Activated naive CD4-positive, alpha-beta T cell treated with anti-CD3 and anti-CD28 coated beads, Interleukin-2, amount 50 U/mL, for 72 hours (primary cell): ENCODE measurements at regions not wholly inside any gene's neighbourhood (a gene's known extent, or its start where the extent isn't known, plus 50 kb on each side); places are given as distances from the start of the nearest gene placed in this dataset.
"Not testable (repeated sequence)": the region's sequence is repeated elsewhere in the genome, so short reads cannot be mapped to it uniquely, and the experiment has no call there.

Source experiments
- ATAC-seq, 2 donors: fragments of 150-1000 bp; cut with Tn5 transposase; 2 replicates each; pipeline ENCODE4 v1.10.0; 2021; ENCODE audit warnings: mild to moderate bottlenecking in 2 of 2, moderate library complexity in 2 of 2
- DNase-seq, 2 donors: peaks; one replicate each; pipeline ENCODE4 v3.0.0; 2021 to 2022; ENCODE audit warnings: low spot score in 2 of 2
- H3K27ac Mint-ChIP-seq, 2 donors: one replicate each; pipeline ENCODE4 v1.8.0; 2022; ENCODE audit warnings: mild to moderate bottlenecking in 2 of 2, mixed read lengths in 2 of 2
- H3K36me3 Mint-ChIP-seq, 2 donors: one replicate each; pipeline ENCODE4 v1.8.0; 2022; ENCODE audit warnings: mixed read lengths in 2 of 2
- H3K9me3 Mint-ChIP-seq, 2 donors: one replicate each; pipeline ENCODE4 v1.8.0; 2022; ENCODE audit warnings: mixed read lengths in 2 of 2

DNA sequence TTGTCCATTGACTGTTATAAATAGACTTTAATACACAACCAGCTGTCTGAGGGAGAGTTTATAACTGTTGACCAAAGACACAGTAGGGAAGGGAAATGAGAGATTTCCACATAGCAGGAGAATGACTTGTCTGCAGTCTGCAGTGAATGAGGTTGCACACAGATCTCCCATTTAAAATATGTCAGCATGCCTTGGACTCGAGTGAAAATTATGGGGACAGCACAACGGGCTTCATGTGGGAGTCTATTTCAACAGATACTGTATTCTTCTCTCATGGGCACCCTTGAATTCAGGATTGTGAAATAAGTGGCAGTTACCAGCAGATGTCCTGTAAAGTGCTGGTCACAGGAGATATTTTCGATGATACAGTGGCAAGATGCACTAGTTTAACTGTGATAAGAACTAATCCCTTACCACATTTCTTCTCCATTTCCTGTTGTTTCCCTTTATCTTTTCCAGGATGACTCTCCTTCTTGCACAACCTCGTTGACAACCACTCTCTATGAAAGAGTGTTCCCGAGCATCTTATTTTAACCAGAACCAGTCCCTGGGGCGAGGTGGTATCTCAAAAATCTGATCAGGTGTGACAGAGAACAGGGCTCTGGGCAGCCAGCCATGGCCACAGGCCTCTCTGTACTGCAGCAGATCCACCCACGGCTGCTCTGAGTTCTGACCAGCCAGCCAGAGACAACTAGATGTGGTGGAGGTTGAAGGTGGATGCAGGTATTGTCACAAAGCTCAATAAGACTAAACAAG is 51.5 kb upstream of the MAP3K1 start:
- Mint-ChIP-seq H3K27ac (no peak overlapping the region), H3K36me3 (no peaks in the 10 kb centered on the region), H3K9me3 (peaks cover 3 to 5% of the 10 kb centered on the region in 2 donors)
- DNase-seq (no peak), ATAC-seq (no peak)

- Mint-ChIP-seq H3K27ac (no peak overlapping the region), H3K9me3 (peaks cover 3 to 5% of the 10 kb centered on the region in 2 donors), H3K36me3 (no peaks in the 10 kb centered on the region)
- ATAC-seq (no peak), DNase-seq (no peak)
Measured at GRCh38 chr5:56763182-56763581, 52.2 kb upstream of the MAP3K1 start.

DNA sequence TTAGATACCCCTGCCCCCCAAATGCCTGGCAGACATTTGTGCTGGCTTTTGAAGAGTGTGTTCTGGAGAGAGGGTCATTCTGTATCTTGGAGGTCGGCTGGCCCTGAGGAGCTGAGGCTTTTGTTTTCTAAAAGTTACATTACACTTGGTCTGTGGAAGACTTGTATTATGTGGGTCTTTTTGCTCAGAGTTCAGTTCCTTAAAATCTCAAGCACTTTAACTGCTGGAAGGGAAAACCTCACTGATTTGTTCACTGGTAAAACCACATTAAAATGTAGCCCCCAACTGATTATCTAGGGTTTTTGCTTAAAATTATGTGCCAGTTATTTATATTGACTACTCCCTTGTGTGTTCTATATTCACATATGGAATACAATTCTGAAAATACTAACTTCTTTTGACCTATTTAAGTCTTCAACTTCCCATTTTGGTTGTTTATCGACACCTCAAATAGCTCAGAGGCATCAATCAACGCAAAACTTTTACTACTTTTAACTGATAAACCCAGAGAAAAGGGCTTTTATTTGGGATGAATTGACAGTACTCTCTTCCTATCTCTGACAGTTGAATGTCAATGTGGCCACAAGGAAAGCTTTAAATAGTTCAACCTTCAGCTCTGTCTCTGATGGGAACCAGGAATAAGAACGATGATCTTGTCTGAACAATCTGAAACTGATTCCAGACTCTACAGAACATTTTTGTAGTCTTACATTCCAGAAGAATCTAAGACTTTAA is 54.0 kb upstream of the MAP3K1 start:
- no peak for DNase-seq
- H3K36me3 Mint-ChIP-seq = no peaks in the 10 kb centered on the region
- ATAC-seq = no peak
- H3K27ac Mint-ChIP-seq = no peak overlapping the region
- H3K9me3 Mint-ChIP-seq = no peaks in the 10 kb centered on the region

DNA sequence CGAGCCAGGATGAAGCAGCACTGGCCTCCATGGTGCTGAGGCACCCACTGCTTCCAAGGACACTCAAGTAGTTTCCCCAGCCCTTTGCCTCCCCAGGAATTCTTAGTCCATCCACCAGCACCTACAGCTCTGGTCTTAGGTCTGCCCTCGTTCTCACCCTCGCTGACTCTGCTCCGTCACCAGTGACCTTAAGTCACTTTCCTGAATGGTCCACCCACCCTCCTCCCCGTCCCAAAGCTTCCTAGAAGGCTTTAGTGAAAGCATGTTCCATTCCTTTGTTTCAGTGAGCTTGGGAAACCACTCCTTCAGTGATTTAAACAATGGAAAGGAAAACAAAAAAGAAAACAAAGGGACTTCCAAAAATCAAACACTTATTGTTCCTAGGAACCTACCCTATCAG is 54.6 kb upstream of the MAP3K1 start:
- Mint-ChIP-seq H3K27ac (no peak overlapping the region), H3K9me3 (no peaks in the 10 kb centered on the region), H3K36me3 (no peaks in the 10 kb centered on the region)
- ATAC-seq (no peak), DNase-seq (no peak)

DNA sequence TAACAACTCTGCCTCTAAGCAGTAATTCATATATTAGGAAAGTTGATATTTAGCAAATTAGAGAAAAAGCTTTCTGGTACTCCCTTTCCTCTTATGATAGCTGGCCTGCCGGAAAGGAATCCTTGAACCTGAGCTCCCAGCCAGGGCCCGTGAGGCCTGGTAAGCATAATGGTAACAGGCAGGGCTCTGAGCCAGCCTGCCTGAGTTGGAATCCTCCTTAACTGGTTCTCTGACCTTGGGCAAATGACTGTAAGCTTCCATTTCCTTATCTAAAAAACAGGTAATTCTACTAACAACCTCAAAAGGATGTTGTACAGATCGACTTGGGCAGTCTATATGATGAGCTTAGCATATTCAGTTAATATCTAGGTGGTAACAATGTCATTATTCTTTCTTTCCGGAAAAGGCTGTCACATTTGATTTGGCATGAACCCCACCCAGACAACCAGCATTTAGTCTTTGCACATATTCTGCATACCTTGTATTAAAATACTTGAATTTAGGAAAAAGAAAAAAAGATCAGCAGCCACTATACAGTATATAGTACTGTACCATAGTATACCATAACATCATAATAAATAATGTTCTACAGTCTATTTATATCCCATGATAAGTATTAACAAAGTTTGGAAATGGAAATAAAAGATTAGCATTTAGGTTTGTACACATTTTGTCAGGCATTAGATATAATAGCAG is 55.7 kb upstream of the MAP3K1 start:
- no peak for ATAC-seq
- H3K36me3 Mint-ChIP-seq = no peaks in the 10 kb centered on the region

GRCh38 chr5:56757077-56757476 is 58.3 kb upstream of the MAP3K1 start:
- Mint-ChIP-seq H3K27ac (peak overlapping the region in 1 of 2 donors; percentile 93), H3K36me3 (peaks cover 0 to 9% of the 10 kb centered on the region in 2 donors), H3K9me3 (no peaks in the 10 kb centered on the region)
- DNase-seq (no peak), ATAC-seq (no peak)

More for the DNA sequence above, 55.7 kb upstream of the MAP3K1 start:
- no peak for DNase-seq
- Mint-ChIP-seq H3K27ac (no peak overlapping the region), H3K9me3 (no peaks in the 10 kb centered on the region)

DNA sequence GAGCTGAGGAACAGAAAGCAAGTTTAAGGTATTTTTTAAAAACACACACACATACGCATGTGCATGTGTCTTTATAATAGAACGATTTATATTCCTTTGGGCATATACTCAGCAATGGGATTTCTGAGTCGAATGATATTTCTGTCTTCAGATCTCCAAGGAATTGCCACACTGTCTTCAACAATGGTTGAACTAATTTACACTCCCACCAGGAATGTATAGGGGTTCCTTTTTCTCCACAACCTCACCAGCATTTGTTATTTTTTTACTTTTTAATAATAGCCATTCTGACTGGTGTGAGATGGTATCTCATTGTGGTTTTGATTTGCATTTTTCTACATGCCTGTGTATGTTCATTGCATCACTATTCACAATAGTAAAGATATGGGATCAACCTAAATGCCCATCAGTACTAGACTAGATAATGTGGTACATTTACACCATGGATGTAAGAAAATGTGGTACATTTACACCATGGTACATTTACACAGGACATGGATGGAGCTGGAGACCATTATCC is 60.3 kb upstream of the MAP3K1 start:
- DNase-seq = no peak
- Mint-ChIP-seq H3K9me3 (peaks cover 4 to 9% of the 10 kb centered on the region in 2 donors), H3K27ac (no peak overlapping the region), H3K36me3 (peaks cover 0 to 16% of the 10 kb centered on the region in 2 donors)
- no peak for ATAC-seq

- H3K9me3 Mint-ChIP-seq, ATAC-seq, H3K27ac Mint-ChIP-seq, DNase-seq: not testable (repeated sequence)
- H3K36me3 Mint-ChIP-seq = peaks cover 0 to 16% of the 10 kb centered on the region in 2 donors
Measured at GRCh38 chr5:56753588-56753987, 61.8 kb upstream of the MAP3K1 start.

DNA sequence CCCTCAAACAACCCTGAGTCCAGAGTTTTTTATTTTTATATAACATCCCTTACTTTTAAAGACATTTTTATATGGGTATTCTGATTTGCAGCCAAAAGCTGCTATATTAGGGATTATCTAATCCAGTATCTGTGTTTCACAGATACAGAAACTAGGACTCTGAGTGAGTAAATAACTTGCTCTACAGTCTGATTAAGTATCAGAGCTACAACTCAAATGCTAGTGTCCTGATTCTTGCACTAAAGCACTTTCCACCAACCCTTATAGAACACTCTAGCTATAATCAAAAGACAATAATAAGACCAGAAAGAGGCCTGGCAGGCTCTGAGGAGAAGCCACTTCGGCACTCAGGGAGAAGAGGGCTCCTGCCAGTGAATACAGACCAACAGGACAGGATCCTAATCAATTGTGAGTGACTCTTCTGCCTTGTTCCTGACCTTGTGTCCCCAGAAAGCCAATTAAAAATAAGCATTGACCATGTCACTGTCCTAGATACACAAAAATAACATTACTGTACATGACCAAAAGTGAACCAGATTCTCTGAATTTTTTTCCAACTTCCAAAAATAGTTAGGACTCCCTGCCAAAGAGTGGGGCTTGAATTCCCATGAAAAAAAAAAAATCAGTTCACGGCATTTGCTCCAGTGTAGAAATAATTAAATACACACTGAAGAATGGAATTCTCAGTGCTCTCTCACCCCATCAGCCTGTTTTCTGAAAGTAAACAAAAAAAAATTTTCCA is 63.6 kb upstream of the MAP3K1 start:
- H3K9me3 Mint-ChIP-seq = peaks cover 7 to 9% of the 10 kb centered on the region in 2 donors

DNA sequence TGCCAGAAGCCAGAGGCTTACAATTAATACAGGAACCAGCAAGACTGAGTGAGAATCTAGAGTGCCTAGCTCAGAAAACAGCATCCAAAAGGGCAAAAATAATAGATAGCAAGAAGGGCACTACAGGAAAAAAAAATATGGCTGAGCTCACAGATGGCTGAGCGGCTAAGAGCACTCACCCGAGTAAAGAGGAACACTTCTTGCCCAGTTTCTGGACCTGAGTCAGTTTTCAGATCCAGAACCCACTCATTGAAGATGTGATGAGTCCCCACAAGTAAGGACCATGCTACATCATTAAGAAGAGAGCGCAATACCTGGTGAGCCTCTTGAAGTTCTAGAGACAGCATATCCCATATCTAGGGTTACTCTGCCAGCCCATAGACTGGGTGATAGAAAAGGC is 65.5 kb upstream of the MAP3K1 start:
- H3K27ac Mint-ChIP-seq = no peak overlapping the region
- no peak for ATAC-seq
- peaks cover 7 to 9% of the 10 kb centered on the region in 2 donors for H3K9me3 Mint-ChIP-seq
- H3K36me3 Mint-ChIP-seq = peaks cover 0 to 16% of the 10 kb centered on the region in 2 donors
- DNase-seq = no peak

More for the DNA sequence above, 63.6 kb upstream of the MAP3K1 start:
- Mint-ChIP-seq H3K27ac (no peak overlapping the region), H3K36me3 (peaks cover 0 to 16% of the 10 kb centered on the region in 2 donors)
- DNase-seq (no peak), ATAC-seq (no peak)

GRCh38 chr5:56746553-56747339 is 68.6 kb upstream of the MAP3K1 start:
- Mint-ChIP-seq H3K9me3 (peaks cover 8 to 13% of the 10 kb centered on the region in 2 donors), H3K27ac (no peak overlapping the region), H3K36me3 (peaks cover 0 to 14% of the 10 kb centered on the region in 2 donors)
- no peak for DNase-seq
- ATAC-seq = no peak

GRCh38 chr5:56745864-56746263 is 69.5 kb upstream of the MAP3K1 start:
- H3K27ac Mint-ChIP-seq = no peak overlapping the region

DNA sequence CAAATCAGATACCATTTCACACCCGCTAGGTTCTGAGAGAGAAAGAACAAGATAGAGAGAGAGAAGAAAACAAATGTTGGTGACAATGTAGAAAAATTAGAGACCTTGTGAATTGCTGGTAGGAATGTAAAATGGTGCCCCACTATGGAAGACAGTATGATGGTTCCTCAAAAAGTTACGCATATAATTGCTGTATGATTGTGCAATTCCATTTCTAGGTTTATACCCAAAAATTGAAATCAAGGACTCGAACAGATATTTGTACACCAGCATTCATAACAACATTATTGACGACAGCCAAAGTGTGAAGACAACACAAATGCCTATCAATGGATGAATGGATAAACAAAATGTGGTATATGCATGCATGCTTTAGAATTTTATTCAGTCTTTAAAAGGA is 74.5 kb upstream of the MAP3K1 start:
- Mint-ChIP-seq H3K9me3 (peaks cover 7 to 14% of the 10 kb centered on the region in 2 donors), H3K27ac (no peak overlapping the region), H3K36me3 (peaks cover 5 to 22% of the 10 kb centered on the region in 2 donors)
- no peak for DNase-seq
- no peak for ATAC-seq

More at GRCh38 chr5:56745864-56746263, 69.5 kb upstream of the MAP3K1 start:
- H3K36me3 Mint-ChIP-seq = peaks cover 0 to 12% of the 10 kb centered on the region in 2 donors
- DNase-seq (no peak), ATAC-seq (no peak)
- peaks cover under 1 to 10% of the 10 kb centered on the region in 2 donors for H3K9me3 Mint-ChIP-seq

GRCh38 chr5:56739990-56740389 is 75.4 kb upstream of the MAP3K1 start:
- peaks cover 7 to 14% of the 10 kb centered on the region in 2 donors for H3K9me3 Mint-ChIP-seq
- peaks cover 5 to 23% of the 10 kb centered on the region in 2 donors for H3K36me3 Mint-ChIP-seq
- ATAC-seq (no peak), DNase-seq (no peak)
- no peak overlapping the region for H3K27ac Mint-ChIP-seq

GRCh38 chr5:56737951-56738606 is 77.3 kb upstream of the MAP3K1 start:
- Mint-ChIP-seq H3K36me3 (peaks cover 5 to 22% of the 10 kb centered on the region in 2 donors), H3K9me3 (peaks cover 7 to 12% of the 10 kb centered on the region in 2 donors), H3K27ac (no peak overlapping the region)
- ATAC-seq (peak; percentile 59 to 79), DNase-seq (no peak)
